H1 (cell line): ENCODE measurements at regions not wholly inside any gene's neighbourhood (a gene's known extent, or its start where the extent isn't known, plus 50 kb on each side); places are given as distances from the start of the nearest gene placed in this dataset.

Source experiments
- CHD7 ChIP-seq: fragments of 300-600 bp; sonication (generic); IDR thresholded peaks from 2 replicates; pipeline ENCODE4 v1.7.1; 2012; ENCODE audit warnings: low read length, moderate library complexity, mild to moderate bottlenecking, inconsistent platforms; ENCODE audit not compliant: insufficient replicate concordance

- TF ChIP-seq CHD7 = no peak
- TF ChIP-seq, all 59 proteins: peak for 0
Observed at GRCh38 chr13:70390968-70391367, 282.7 kb upstream of the KLHL1 start (continued).
